IPS-20b (cell line): ENCODE measurements at regions not wholly inside any gene's neighbourhood (a gene's known extent, or its start where the extent isn't known, plus 50 kb on each side); places are given as distances from the start of the nearest gene placed in this dataset.
"Not testable (repeated sequence)": the region's sequence is repeated elsewhere in the genome, so short reads cannot be mapped to it uniquely, and the experiment has no call there.

Experiments
- H3K27ac ChIP-seq: one replicate; pipeline ENCODE4 v1.5.1; 2013; ENCODE audit warnings: low read length
- H3K27me3 ChIP-seq: 2 replicates; pipeline ENCODE4 v1.6.1; 2013; ENCODE audit warnings: mild to moderate bottlenecking, low read length, inconsistent platforms; ENCODE audit not compliant: insufficient read depth
- H3K36me3 ChIP-seq: 2 replicates; pipeline ENCODE4 v1.6.1; 2013; ENCODE audit warnings: low read depth, mild to moderate bottlenecking, inconsistent platforms, low read length, moderate library complexity; ENCODE audit not compliant: insufficient read depth
- H3K4me1 ChIP-seq: 2 replicates; pipeline ENCODE4 v1.6.1; 2013; ENCODE audit warnings: mild to moderate bottlenecking, control low read depth, inconsistent platforms, low read length, moderate library complexity; ENCODE audit not compliant: insufficient read depth
- H3K4me3 ChIP-seq: 2 replicates; pipeline ENCODE4 v1.5.1; 2013; ENCODE audit warnings: mild to moderate bottlenecking, low read length, inconsistent platforms
- H3K9ac ChIP-seq: 2 replicates; pipeline ENCODE4 v1.6.1; 2013; ENCODE audit warnings: low read depth, mild to moderate bottlenecking, inconsistent platforms, low read length, moderate library complexity
- H3K9me3 ChIP-seq: 2 replicates; pipeline ENCODE4 v1.6.1; 2013; ENCODE audit warnings: mild to moderate bottlenecking, low read depth, low read length, inconsistent platforms; ENCODE audit not compliant: insufficient read depth

GRCh38 chr2:208571764-208572131 lies 165.2 kb downstream of the PTH2R start:
- Histone ChIP-seq H3K4me3 (no peak overlapping the region), H3K27me3 (no peaks in the 10 kb centered on the region), H3K9ac (no peak overlapping the region), H3K27ac (no peak overlapping the region), H3K9me3 (no peaks in the 10 kb centered on the region), H3K36me3 (no peaks in the 10 kb centered on the region), H3K4me1 (no peaks in the 10 kb centered on the region)

DNA sequence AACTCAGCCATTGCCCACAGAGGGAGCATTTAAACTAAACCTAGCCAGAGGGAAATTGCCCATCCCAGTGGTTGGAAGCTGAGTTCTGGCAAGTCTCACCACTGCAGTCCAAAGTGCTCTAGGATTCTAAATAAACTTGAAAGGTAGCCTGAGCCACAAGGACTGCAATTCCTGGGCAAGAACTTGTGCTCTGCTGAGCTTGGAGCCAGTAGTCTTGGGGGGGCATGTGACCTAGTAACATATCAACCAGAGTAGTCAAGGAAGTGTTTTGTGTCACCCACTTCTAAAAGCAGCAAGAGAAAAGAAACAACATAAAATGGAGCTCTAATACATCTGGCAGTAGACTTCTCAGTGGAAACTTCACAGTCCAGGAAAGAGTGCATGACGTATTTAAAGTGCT lies 167.0 kb downstream of the PTH2R start:
- Histone ChIP-seq H3K27me3 (no peaks in the 10 kb centered on the region), H3K36me3 (no peaks in the 10 kb centered on the region), H3K27ac (no peak overlapping the region), H3K9me3 (peaks cover 3% of the 10 kb centered on the region; the same call in 1 of the 2 replicates), H3K4me1 (no peaks in the 10 kb centered on the region), H3K9ac (no peak overlapping the region), H3K4me3 (no peak overlapping the region)

DNA sequence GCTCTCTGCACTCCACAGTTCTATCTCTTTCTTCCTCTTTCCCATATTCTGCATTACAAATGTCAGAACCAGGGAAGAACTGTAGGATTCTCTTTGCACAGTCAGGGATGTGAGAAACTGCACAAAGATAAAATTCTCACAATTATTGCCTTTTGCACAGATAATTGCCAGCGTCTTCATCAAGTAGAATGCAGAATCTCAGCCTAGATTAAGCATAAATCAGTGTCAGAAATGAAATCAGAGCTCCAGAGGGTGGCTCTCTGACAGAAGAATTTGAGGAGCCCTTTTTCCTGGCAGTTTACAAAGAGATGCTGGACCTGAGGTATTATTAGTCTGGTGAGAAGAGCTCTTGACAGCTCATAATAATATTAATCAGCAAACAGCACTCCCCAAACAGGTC lies 173.1 kb downstream of the PTH2R start:
- no peak overlapping the region for H3K9ac ChIP-seq
- no peak overlapping the region for H3K27ac ChIP-seq
- no peaks in the 10 kb centered on the region for H3K36me3 ChIP-seq
- H3K27me3 ChIP-seq, result no peaks in the 10 kb centered on the region
- no peak overlapping the region for H3K4me3 ChIP-seq
- peaks cover 3% of the 10 kb centered on the region; the same call in 1 of the 2 replicates for H3K9me3 ChIP-seq
- H3K4me1 ChIP-seq, result no peaks in the 10 kb centered on the region

DNA sequence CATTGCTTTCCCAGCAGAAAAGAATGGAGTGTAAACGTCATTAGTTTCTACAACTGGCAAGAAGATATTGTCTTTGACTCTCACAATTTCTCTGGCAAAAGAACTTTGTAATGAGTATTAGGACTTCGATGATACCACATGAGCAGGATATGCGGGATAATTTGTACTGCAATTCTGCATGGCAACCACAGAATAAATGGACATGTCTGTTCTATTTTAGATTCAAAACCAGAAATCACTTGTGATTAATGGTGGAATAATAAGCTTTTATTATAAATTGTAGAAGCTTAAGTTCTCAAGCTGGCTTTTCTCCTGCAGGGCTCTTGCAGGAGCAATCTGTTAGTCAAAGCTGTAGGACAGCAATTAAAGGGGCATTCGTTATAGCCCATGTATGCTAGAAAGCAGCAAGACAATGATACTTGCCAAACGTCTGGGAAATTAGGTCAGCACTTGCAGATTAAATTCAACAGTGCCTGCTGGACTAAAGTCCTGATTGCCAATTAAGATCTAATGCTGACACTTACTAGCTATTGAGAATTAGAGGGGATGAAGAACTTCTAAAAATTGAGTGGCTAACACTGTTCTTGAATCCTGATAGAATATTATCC lies 177.9 kb downstream of the PTH2R start:
- Histone ChIP-seq H3K27ac (no peak overlapping the region), H3K9ac (no peak overlapping the region), H3K4me3 (no peak overlapping the region), H3K27me3 (no peaks in the 10 kb centered on the region), H3K36me3 (no peaks in the 10 kb centered on the region), H3K9me3 (no peaks in the 10 kb centered on the region), H3K4me1 (no peaks in the 10 kb centered on the region)

DNA sequence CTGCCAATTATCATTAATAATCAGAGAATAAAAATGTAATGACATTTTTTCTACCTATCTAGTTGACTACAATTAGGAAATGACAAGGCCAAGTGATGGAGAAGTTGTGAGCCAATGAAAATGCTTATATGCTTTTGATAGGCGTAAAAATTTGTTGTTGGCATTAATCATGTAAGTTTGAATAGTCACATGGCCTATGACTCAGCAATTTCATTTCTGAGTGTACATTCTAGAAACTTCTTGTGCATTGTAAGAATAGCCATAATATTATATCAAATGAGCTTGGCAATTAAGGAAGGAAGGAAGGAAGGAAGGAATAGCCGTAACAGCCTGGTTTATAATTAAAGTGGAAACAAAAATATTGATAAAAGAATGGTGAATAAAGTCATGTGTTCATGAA lies 179.9 kb downstream of the PTH2R start:
- H3K9me3 ChIP-seq, result no peaks in the 10 kb centered on the region
- no peak overlapping the region for H3K27ac ChIP-seq
- H3K27me3 ChIP-seq, result no peaks in the 10 kb centered on the region
- H3K9ac ChIP-seq, result no peak overlapping the region
- H3K4me3 ChIP-seq, result no peak overlapping the region
- no peaks in the 10 kb centered on the region for H3K36me3 ChIP-seq
- H3K4me1 ChIP-seq, result no peaks in the 10 kb centered on the region

DNA sequence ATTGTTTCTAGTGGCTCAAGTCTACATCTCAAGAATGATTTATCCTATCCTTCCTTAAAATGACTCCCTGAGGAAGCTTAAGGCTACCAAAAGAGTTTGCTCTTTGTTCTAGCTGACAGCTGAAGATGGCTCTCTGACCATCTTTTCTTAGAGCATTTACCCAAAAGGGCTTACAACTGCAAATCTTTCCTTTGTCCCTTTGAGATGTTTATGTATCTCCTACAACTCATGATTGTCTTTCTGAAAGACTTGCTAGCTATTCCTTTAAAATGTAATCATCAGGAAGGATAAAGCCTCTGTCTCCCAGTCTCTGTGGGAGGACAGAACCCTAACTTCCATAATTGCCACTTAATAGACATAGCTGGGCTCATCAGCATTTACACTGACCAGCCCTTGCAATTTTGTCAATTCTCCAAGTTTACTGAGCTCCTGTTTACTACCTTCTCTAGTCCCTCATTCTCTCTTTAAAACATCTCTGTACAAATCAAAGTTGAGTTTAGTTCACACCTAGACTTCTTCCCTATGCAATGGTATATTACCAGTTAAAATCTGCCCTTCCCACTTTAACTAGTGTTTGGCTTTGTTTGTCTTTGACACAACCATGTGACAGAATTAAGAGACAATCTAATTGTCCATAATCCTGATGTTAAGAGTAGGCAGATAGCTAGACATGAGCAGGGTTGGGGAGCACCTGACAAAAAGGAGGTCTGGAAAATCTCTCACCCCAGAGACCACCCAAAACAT lies 188.2 kb downstream of the PTH2R start:
- Histone ChIP-seq H3K9me3 (peaks cover 24% of the 10 kb centered on the region), H3K4me1 (peaks cover 11% of the 10 kb centered on the region), H3K4me3 (peak overlapping the region; percentile 20; the same call in 1 of the 2 replicates), H3K27ac (no peak overlapping the region), H3K27me3 (no peaks in the 10 kb centered on the region), H3K9ac (no peak overlapping the region), H3K36me3 (no peaks in the 10 kb centered on the region; the same call in 1 of the 2 replicates)

DNA sequence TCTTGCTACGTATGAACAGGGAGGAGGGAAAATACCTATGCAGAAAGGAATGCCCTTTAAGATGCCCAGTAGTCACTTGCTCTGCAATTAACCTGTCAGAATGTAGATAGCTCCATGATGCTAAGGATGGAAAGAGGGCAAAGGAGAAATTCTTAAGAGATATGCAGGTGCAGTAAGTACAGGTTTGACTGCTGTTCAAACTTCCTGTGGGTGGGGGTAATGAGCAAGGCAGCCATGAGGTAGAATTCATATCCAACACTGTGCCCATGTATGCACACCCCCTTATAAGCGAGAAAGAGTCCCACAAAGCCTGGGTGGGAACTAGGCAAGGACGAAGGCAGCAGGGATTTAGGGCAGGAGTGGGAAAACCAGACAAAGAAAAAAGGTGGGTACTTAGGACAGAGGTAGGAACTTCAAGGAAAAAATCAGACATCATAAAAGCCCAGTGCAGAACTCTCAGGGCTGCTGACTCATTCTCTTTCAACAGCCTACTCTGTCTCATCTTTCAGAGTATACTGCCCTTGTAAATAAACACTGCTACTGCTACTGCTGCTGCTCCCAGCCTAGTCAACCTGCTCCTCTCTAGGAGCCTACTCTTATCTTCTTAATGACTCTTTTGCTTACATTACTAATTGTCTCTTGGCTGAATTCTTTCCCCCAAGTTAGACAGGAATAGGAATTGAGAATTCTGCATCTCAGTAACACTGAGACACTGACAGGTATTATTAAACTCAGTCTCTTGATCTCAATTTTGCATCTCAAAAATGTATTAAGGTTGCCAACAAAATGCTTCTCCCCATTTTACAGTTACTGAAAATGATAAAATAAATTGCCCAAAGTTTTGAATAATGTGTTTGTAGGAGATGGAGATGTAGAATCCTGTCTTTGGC lies 189.0 kb downstream of the PTH2R start:
- H3K9me3 ChIP-seq, result peaks cover 24% of the 10 kb centered on the region
- no peaks in the 10 kb centered on the region for H3K27me3 ChIP-seq

GRCh38 chr2:208607694-208608093 lies 201.1 kb downstream of the PTH2R start:
- no peak overlapping the region for H3K9ac ChIP-seq
- no peak overlapping the region for H3K27ac ChIP-seq
- H3K36me3 ChIP-seq, result no peaks in the 10 kb centered on the region
- H3K27me3 ChIP-seq, result no peaks in the 10 kb centered on the region
- no peaks in the 10 kb centered on the region for H3K4me1 ChIP-seq
- H3K9me3 ChIP-seq, result no peaks in the 10 kb centered on the region
- H3K4me3 ChIP-seq, result no peak overlapping the region

More for the DNA sequence above, 189.0 kb downstream of the PTH2R start:
- Histone ChIP-seq H3K36me3 (no peaks in the 10 kb centered on the region; the same call in 1 of the 2 replicates), H3K4me3 (peak overlapping the region; percentile 5; the same call in 1 of the 2 replicates), H3K9ac (no peak overlapping the region), H3K4me1 (peaks cover 11% of the 10 kb centered on the region), H3K27ac (no peak overlapping the region)

- H3K4me3 ChIP-seq, result no peak overlapping the region
- no peaks in the 10 kb centered on the region for H3K4me1 ChIP-seq
- H3K27me3 ChIP-seq, result no peaks in the 10 kb centered on the region
- no peaks in the 10 kb centered on the region for H3K36me3 ChIP-seq
- H3K27ac ChIP-seq, result no peak overlapping the region
- H3K9me3 ChIP-seq, result no peaks in the 10 kb centered on the region
- no peak overlapping the region for H3K9ac ChIP-seq
These were observed 201.7 kb downstream of the PTH2R start for GRCh38 chr2:208608122-208608835.

- H3K27ac ChIP-seq, result no peak overlapping the region
- H3K4me1 ChIP-seq, result no peaks in the 10 kb centered on the region
- no peaks in the 10 kb centered on the region for H3K9me3 ChIP-seq
- no peak overlapping the region for H3K4me3 ChIP-seq
- H3K36me3 ChIP-seq, result no peaks in the 10 kb centered on the region
- H3K27me3 ChIP-seq, result no peaks in the 10 kb centered on the region
- H3K9ac ChIP-seq, result no peak overlapping the region
These were observed 202.7 kb downstream of the PTH2R start for GRCh38 chr2:208609166-208609804.

DNA sequence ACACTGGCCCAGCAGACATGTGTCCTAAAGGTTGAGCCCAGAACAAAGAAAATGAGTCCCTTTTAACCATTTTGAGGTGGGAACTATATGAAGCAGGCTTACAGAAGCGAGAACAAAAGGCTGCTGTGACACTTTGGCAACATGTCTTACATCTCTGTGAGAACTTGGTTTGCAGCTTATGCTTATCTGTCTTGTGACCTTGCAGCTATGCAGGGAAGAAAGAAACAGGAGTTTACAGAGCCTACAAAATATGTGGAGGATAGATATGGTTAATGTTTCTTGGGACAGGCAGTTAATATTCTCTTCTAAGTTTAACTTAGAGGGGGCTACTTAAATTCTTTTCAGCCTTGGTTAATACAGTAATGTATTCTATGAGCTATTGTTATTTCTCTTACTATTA lies 209.1 kb downstream of the PTH2R start:
- not testable (repeated sequence) for H3K9ac ChIP-seq, H3K27ac ChIP-seq, H3K36me3 ChIP-seq, H3K27me3 ChIP-seq, H3K4me1 ChIP-seq, H3K9me3 ChIP-seq, H3K4me3 ChIP-seq
